GM23338 (cell line): ENCODE measurements at regions not wholly inside any gene's neighbourhood (a gene's known extent, or its start where the extent isn't known, plus 50 kb on each side); places are given as distances from the start of the nearest gene placed in this dataset.

Experiments
- ATAC-seq: fragments of 200-7000 bp; cut with Tn5 transposase; 3 replicates; pipeline ENCODE4 v1.9.1; 2020
- DNase-seq: peaks from one replicate; pipeline ENCODE4 v3.0.0-alpha.2; 2015; ENCODE audit warnings: low spot score
- H2AFZ ChIP-seq: fragments of 200-600 bp; sonication (generic); 2 replicates; pipeline ENCODE4 v1.8.0; 2016; ENCODE audit warnings: antibody characterized with exemption, mild to moderate bottlenecking, moderate library complexity
- H3F3A ChIP-seq: fragments of 200-600 bp; sonication (generic); replicated peaks from 2 replicates; pipeline ENCODE4 v1.8.0; 2017; ENCODE audit warnings: antibody characterized with exemption, mixed run types, low read depth
- H3K27ac ChIP-seq: fragments of 200-600 bp; sonication (generic); 2 replicates; pipeline ENCODE4 v1.6.1; 2016; ENCODE audit warnings: low read depth
- H3K27me3 ChIP-seq: fragments of 200-600 bp; sonication (generic); 2 replicates; pipeline ENCODE4 v1.8.0; 2016; ENCODE audit warnings: mild to moderate bottlenecking, mixed run types, moderate library complexity; ENCODE audit not compliant: insufficient read depth
- H3K36me3 ChIP-seq: fragments of 200-600 bp; sonication (generic); 2 replicates; pipeline ENCODE4 v1.8.0; 2016; ENCODE audit warnings: mild to moderate bottlenecking; ENCODE audit not compliant: insufficient read depth
- H3K4me1 ChIP-seq: fragments of 200-600 bp; sonication (generic); 2 replicates; pipeline ENCODE4 v1.8.0; 2016; ENCODE audit warnings: mild to moderate bottlenecking, moderate library complexity; ENCODE audit not compliant: insufficient read depth
- H3K4me2 ChIP-seq: fragments of 200-600 bp; sonication (generic); 2 replicates; pipeline ENCODE4 v1.7.1; 2017; ENCODE audit warnings: mixed run types
- H3K4me3 ChIP-seq: fragments of 200-600 bp; sonication (generic); 2 replicates; pipeline ENCODE4 v1.6.1; 2016; ENCODE audit warnings: mixed run types
- H3K79me2 ChIP-seq: fragments of 200-600 bp; sonication (generic); replicated peaks from 2 replicates; pipeline ENCODE4 v1.8.0; 2017; ENCODE audit warnings: mild to moderate bottlenecking; ENCODE audit not compliant: insufficient read depth
- H3K9me2 ChIP-seq: fragments of 200-600 bp; sonication (generic); 2 replicates; pipeline ENCODE4 v1.8.0; 2017; ENCODE audit not compliant: insufficient read depth
- H4K20me1 ChIP-seq: fragments of 200-600 bp; sonication (generic); replicated peaks from 2 replicates; pipeline ENCODE4 v1.8.0; 2017; ENCODE audit warnings: mild to moderate bottlenecking; ENCODE audit not compliant: insufficient read depth
- H3K27ac Mint-ChIP-seq: 2 replicates; pipeline ENCODE4 v1.8.0; 2020; ENCODE audit warnings: inconsistent platforms, mild to moderate bottlenecking, moderate library complexity, mixed read lengths
- H3K27me3 Mint-ChIP-seq: 3 replicates; pipeline ENCODE4 v1.8.0; 2022; ENCODE audit warnings: low read depth, mild to moderate bottlenecking, moderate library complexity, mixed read lengths, inconsistent platforms; ENCODE audit not compliant: insufficient read depth, poor library complexity
- H3K36me3 Mint-ChIP-seq: 3 replicates; pipeline ENCODE4 v1.8.0; 2021; ENCODE audit warnings: low read depth, mild to moderate bottlenecking, inconsistent platforms, moderate library complexity, mixed read lengths
- H3K4me1 Mint-ChIP-seq: 3 replicates; pipeline ENCODE4 v1.8.0; 2020; ENCODE audit warnings: mild to moderate bottlenecking, inconsistent platforms, mixed read lengths
- H3K4me3 Mint-ChIP-seq: 3 replicates; pipeline ENCODE4 v1.8.0; 2021; ENCODE audit warnings: moderate library complexity, mild to moderate bottlenecking, inconsistent platforms, mixed read lengths
- H3K9me3 Mint-ChIP-seq: 3 replicates; pipeline ENCODE4 v1.8.0; 2020; ENCODE audit warnings: moderate library complexity, mild to moderate bottlenecking, inconsistent platforms, mixed read lengths
- CREB1 ChIP-seq: fragments of 250-450 bp; sonication (Bioruptor Pico); IDR thresholded peaks from 2 replicates; pipeline ENCODE4 v1.5.0; 2020; ENCODE audit warnings: low read depth, mild to moderate bottlenecking, moderate library complexity
- CTCF ChIP-seq, 2 experiments: fragments of 200-600 bp in 1 of 2; sonication (generic) in 1 of 2; conservative IDR thresholded peaks; 2 replicates each; pipeline versions ENCODE4 v1.5.1 to v1.6.1; 2016 to 2017; ENCODE audit warnings: antibody characterized with exemption in 2 of 2, low read depth in 2 of 2, mild to moderate bottlenecking in 2 of 2, moderate library complexity in 1 of 2
- ETS1 ChIP-seq: IDR thresholded peaks from 2 replicates; pipeline ENCODE4 v1.6.1; 2016; ENCODE audit warnings: antibody characterized with exemption
- EZH2 ChIP-seq: fragments of 200-600 bp; sonication (generic); IDR thresholded peaks from one replicate; pipeline ENCODE4 v1.8.0; 2017; ENCODE audit warnings: antibody characterized with exemption, mild to moderate bottlenecking, low read depth; ENCODE audit not compliant: unreplicated experiment
- JUNB ChIP-seq: IDR thresholded peaks from one replicate; pipeline ENCODE4 v1.6.1; 2016; ENCODE audit warnings: antibody characterized with exemption; ENCODE audit not compliant: unreplicated experiment
- POLR2AphosphoS5 ChIP-seq: IDR thresholded peaks from 2 replicates; pipeline ENCODE4 v1.6.1; 2016; ENCODE audit warnings: antibody characterized with exemption, low read depth
- REST ChIP-seq: IDR thresholded peaks from one replicate; pipeline ENCODE4 v1.6.1; 2018; ENCODE audit warnings: antibody characterized with exemption; ENCODE audit not compliant: unreplicated experiment
- STAT1 ChIP-seq: IDR thresholded peaks from one replicate; pipeline ENCODE4 v1.6.1; 2016; ENCODE audit warnings: antibody characterized with exemption; ENCODE audit not compliant: unreplicated experiment
- ZNF331 ChIP-seq: fragments of 250-450 bp; sonication (Bioruptor Pico); IDR thresholded peaks from 2 replicates; pipeline ENCODE4 v1.5.0; 2020; ENCODE audit warnings: low read depth, mild to moderate bottlenecking, moderate library complexity

- Mint-ChIP-seq H3K36me3 (no peaks in the 10 kb centered on the region), H3K4me3 (no peak overlapping the region), H3K27me3 (no peaks in the 10 kb centered on the region), H3K9me3 (peaks cover 4% of the 10 kb centered on the region; the same call in 2 of the 3 replicates), H3K4me1 (no peaks in the 10 kb centered on the region), H3K27ac (no peak overlapping the region)
- no peaks in the 10 kb centered on the region for H4K20me1 ChIP-seq
- H3K9me2 ChIP-seq = peaks cover 4% of the 10 kb centered on the region; the same call in 1 of the 2 replicates
- H3K79me2 ChIP-seq = no peaks in the 10 kb centered on the region
- DNase-seq = peak; percentile 69
- H3K36me3 ChIP-seq = no peaks in the 10 kb centered on the region
- H3K4me3 ChIP-seq = no peak overlapping the region
- no peaks in the 10 kb centered on the region for H3F3A ChIP-seq
- no peak for TF ChIP-seq CTCF (conservative IDR thresholded peaks at IDR 0.05; ENCODE audit: low read depth in 2 of 2)
- peak; percentile 82 for TF ChIP-seq REST
- no peak overlapping the region for H3K27ac ChIP-seq
- no peaks in the 10 kb centered on the region for H3K27me3 ChIP-seq
- H3K4me1 ChIP-seq = no peaks in the 10 kb centered on the region
- no peak overlapping the region for H3K4me2 ChIP-seq
- peak; percentile 56 for ATAC-seq
- no peak overlapping the region for H2AFZ ChIP-seq
These were observed 83.5 kb upstream of the PROKR2 start for GRCh38 chr20:5400164-5400762.

- Histone ChIP-seq H3K36me3 (no peaks in the 10 kb centered on the region), H3K4me1 (no peaks in the 10 kb centered on the region), H3K9me2 (peaks cover 4% of the 10 kb centered on the region; the same call in 1 of the 2 replicates), H3K27ac (no peak overlapping the region), H3K79me2 (no peaks in the 10 kb centered on the region), H2AFZ (no peak overlapping the region), H3K27me3 (no peaks in the 10 kb centered on the region), H3F3A (no peaks in the 10 kb centered on the region), H4K20me1 (no peaks in the 10 kb centered on the region), H3K4me3 (no peak overlapping the region), H3K4me2 (no peak overlapping the region)
- DNase-seq = no peak
- Mint-ChIP-seq H3K27ac (no peak overlapping the region), H3K9me3 (no peaks in the 10 kb centered on the region; the same call in 2 of the 3 replicates), H3K4me3 (no peak overlapping the region), H3K27me3 (no peaks in the 10 kb centered on the region), H3K4me1 (no peaks in the 10 kb centered on the region), H3K36me3 (no peaks in the 10 kb centered on the region)
- no peak for ATAC-seq
- TF ChIP-seq ZNF331 (CRISPR knock-in tag) (no peak), STAT1 (no peak), POLR2AphosphoS5 (no peak), ETS1 (no peak), EZH2 (no peak), CREB1 (CRISPR knock-in tag) (no peak), JUNB (no peak), REST (no peak)
These were observed 80.6 kb upstream of the PROKR2 start for GRCh38 chr20:5397393-5397792.
